Psoas muscle (tissue), 7 donors: ENCODE measurements at regions not wholly inside any gene's neighbourhood (a gene's known extent, or its start where the extent isn't known, plus 50 kb on each side); places are given as distances from the start of the nearest gene placed in this dataset.

ENCODE experiments used
- ATAC-seq, 4 donors: fragments of 200-7000 bp; cut with Tn5 transposase; one replicate each; pipeline ENCODE4 v1.9.1; 2020; ENCODE audit warnings: moderate library complexity in 3 of 4, mild to moderate bottlenecking in 2 of 4
- DNase-seq, 2 donors: peaks; one replicate each; pipeline ENCODE4 v3.0.0-alpha.2; 2020
- H3K27ac ChIP-seq: fragments of 200-600 bp; one replicate; pipeline ENCODE4 v1.8.0; 2022
- H3K27me3 ChIP-seq, 3 donors: fragments of 200-600 bp in 1 of 3; one replicate each; pipeline versions ENCODE4 v1.6.1 to v1.8.0; 2013 to 2022; ENCODE audit warnings: low read length in 2 of 3, mild to moderate bottlenecking in 2 of 3, moderate library complexity in 1 of 3; ENCODE audit not compliant: insufficient read depth in 3 of 3
- H3K36me3 ChIP-seq, 2 donors: fragments of 200-600 bp in 1 of 2; one replicate each; pipeline versions ENCODE4 v1.6.1 to v1.8.0; 2013 to 2022; ENCODE audit warnings: low read depth in 1 of 2, mild to moderate bottlenecking in 1 of 2, moderate library complexity in 1 of 2; ENCODE audit not compliant: insufficient read depth in 1 of 2
- H3K4me1 ChIP-seq: fragments of 200-600 bp; one replicate; pipeline ENCODE4 v1.8.0; 2022
- H3K4me3 ChIP-seq: fragments of 200-600 bp; one replicate; pipeline ENCODE4 v1.8.0; 2022; ENCODE audit warnings: mild to moderate bottlenecking
- H3K9me3 ChIP-seq: fragments of 200-600 bp; one replicate; pipeline ENCODE4 v1.8.0; 2022
- WGBS, 3 donors: extraction: QIAGEN DNeasy Blood & Tissue Kit; methylation state at CpG; one replicate each; pipeline versions ENCODE4 v1.1.6 to v1.1.7; 2013; 5-methylcytosine and 5-hydroxymethylcytosine counted together
- intact Hi-C, 2 donors: fragments of 100-400 bp; cut with DNase I; formaldehyde crosslinking; loops; one replicate each; pipeline versions ENCODE4 v1.11.0 to v1.14.2; 2022
- TF ChIP-seq, protein P1 (sequence below): fragments of 200-600 bp; IDR thresholded peaks from one replicate; pipeline ENCODE4 v1.8.0; 2022; ENCODE audit warnings: antibody characterized with exemption
- donor health status: healthy with polysubstance abuse.
- donor health status: DM: no; HTN: no; CAD: no; lungs with moderate emphysema.
- donor health status: Bipolar disorder and iron deficiency.
- donor health status: healthy.
- donor health status: DM: yes; HTN: yes; CAD: no.
- donor health status: DM: no; HTN: no; CAD: no.
- donor health status: DM: yes; HTN: yes; CAD: no.

DNA sequence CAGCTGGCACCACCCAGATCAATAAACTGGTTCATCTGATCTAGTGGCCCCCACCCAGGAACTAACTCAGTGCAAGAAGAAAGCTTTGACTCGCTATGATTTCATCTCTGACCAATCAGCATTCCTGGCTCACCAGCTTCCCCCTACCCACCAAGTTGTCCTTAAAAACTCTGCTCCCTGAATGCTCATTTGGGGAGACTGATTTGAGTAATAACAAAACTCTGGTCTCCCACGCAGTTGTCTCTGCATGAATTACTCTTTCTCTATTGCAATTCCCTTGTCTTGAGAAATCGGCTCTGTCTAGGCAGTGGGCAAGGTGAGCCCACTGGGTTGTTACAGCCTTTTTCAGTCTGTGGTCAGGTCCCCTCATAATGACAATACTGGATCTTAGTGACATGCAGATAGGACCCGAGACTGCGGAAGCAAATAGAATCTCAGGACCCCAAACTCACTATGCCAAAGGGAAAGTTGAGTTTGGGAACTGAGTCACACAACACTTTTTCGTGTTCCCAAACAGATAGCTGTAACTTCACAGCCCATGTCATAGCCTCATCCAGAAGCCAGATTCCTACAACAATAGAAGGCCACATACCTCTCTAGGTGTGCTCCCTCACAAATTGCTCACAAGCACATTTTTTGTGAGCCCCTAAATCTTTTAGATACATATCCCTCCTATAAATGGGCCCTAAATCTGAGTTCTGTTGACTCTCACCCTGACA lies 175.2 kb upstream of the RAI14 start:
- 78 to 87% (median 85%) methylated on average over 6 of the region's 6 CpGs for WGBS, 3 donors
- H3K4me1 ChIP-seq = no peaks in the 10 kb centered on the region
- H3K27me3 ChIP-seq = peaks cover 0 to 3% (median 0%) of the 10 kb centered on the region in 3 donors
- H3K27ac ChIP-seq = no peak overlapping the region
- H3K36me3 ChIP-seq = no peaks in the 10 kb centered on the region
- no peaks in the 10 kb centered on the region for H3K9me3 ChIP-seq
- no peak overlapping the region for H3K4me3 ChIP-seq
- intact Hi-C loops = loop anchor here (5.0 to 10.0 kb wide), 2 partner anchors 146 to 524 kb away; no protein-coding TSS in a partner anchor
- TF ChIP-seq, protein P1, sequence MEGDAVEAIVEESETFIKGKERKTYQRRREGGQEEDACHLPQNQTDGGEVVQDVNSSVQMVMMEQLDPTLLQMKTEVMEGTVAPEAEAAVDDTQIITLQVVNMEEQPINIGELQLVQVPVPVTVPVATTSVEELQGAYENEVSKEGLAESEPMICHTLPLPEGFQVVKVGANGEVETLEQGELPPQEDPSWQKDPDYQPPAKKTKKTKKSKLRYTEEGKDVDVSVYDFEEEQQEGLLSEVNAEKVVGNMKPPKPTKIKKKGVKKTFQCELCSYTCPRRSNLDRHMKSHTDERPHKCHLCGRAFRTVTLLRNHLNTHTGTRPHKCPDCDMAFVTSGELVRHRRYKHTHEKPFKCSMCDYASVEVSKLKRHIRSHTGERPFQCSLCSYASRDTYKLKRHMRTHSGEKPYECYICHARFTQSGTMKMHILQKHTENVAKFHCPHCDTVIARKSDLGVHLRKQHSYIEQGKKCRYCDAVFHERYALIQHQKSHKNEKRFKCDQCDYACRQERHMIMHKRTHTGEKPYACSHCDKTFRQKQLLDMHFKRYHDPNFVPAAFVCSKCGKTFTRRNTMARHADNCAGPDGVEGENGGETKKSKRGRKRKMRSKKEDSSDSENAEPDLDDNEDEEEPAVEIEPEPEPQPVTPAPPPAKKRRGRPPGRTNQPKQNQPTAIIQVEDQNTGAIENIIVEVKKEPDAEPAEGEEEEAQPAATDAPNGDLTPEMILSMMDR = no peak
- ATAC-seq (no peak), DNase-seq (no peak)

DNA sequence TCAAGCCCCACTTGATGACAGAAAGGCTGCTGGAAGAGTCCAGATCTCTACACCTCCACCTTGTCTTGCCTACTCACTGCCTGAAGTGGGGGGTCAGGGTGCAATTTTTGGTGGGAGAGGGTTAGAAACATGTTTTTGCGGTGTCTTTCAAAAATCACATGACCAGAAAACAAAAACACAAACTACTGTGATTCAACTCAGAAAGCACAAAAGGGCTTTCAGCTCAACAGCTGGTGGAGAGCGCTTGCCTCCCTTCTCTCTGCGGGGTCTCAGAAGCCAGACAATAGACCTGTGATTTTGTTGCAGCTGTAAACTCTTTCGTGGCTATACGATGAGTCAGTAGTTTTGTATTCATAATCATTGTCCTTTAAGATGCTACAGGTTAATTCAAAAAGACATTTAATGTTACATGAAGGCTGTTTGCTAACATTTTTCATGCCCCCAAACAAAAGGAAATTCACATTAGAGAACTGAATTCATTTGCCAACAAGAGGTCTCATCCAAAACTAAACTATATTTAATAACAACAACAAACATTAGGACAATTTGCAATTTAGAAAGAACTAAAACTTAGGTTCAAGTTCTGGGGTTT lies 172.6 kb upstream of the RAI14 start:
- Histone ChIP-seq H3K4me3 (no peak overlapping the region), H3K9me3 (no peaks in the 10 kb centered on the region), H3K4me1 (no peaks in the 10 kb centered on the region), H3K27ac (no peak overlapping the region), H3K36me3 (no peaks in the 10 kb centered on the region), H3K27me3 (peaks cover 0 to 3% (median 0%) of the 10 kb centered on the region in 3 donors)
- DNase-seq (no peak), ATAC-seq (no peak)
- intact Hi-C loops = loop anchor here (5.0 to 10.0 kb wide), 2 partner anchors 144 to 521 kb away; no protein-coding TSS in a partner anchor
- 26 to 33% (median 28%) methylated on average over 5 of the region's 5 CpGs for WGBS, 3 donors
- TF ChIP-seq, protein P1 = no peak

DNA sequence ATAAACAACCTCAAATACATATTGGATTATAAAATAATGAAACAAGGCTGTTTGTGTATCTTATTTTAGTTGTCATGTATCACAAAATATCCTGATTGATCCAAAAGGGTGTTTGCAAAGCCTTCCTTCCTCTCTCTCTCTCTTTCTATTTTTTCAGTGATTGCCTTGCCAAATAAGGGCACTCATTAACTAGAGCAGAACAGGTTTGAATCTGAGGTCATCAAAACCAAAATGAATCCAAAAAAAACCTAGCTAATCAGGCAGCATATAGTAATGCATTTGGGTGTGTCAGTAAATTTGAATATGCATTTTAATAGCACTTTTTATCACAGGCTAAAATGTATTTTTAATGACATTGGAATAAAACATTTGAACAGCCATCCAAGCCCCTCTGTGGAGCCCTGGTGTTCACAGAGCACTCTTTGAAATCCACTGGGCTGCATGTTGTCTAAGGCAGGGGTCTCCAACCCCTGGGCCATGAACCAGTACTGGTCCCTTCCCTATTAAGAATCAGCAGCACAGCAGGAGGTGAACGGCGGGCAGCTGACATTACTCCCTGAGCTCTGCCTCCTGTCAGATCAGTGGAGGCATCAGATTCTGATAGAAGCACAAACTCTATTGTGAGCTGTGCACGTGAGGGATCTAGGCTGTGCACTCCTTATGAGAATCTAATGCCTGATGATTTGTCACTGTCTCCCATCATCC lies 171.8 kb upstream of the RAI14 start:
- WGBS, 3 donors = 39 to 68% (median 53%) methylated on average over 3 of the region's 3 CpGs
- H3K27me3 ChIP-seq = peaks cover 0 to 3% (median 0%) of the 10 kb centered on the region in 3 donors
- DNase-seq = no peak
- no peaks in the 10 kb centered on the region for H3K4me1 ChIP-seq
- no peaks in the 10 kb centered on the region for H3K36me3 ChIP-seq
- TF ChIP-seq, protein P1 = no peak
- H3K9me3 ChIP-seq = no peaks in the 10 kb centered on the region
- ATAC-seq = no peak
- intact Hi-C loops = loop anchor here (5.0 to 10.0 kb wide), 2 partner anchors 143 to 520 kb away; no protein-coding TSS in a partner anchor
- H3K4me3 ChIP-seq = no peak overlapping the region
- no peak overlapping the region for H3K27ac ChIP-seq

DNA sequence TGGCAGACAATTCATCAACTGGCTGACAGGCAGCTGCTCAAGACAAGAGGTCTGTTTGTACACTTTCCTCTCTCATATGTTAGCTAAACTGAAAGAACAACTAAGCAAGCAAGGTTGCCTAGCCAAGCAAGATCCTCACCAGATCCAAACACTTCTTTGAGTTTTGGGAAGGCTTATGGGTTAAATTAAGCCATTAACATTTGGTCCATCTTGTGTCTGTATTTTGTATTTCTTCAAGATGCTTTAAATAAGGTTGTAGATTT lies 170.4 kb upstream of the RAI14 start:
- DNase-seq (no peak), ATAC-seq (no peak)
- Histone ChIP-seq H3K27me3 (peaks cover 0 to 3% (median 0%) of the 10 kb centered on the region in 3 donors), H3K36me3 (no peaks in the 10 kb centered on the region), H3K4me3 (no peak overlapping the region), H3K9me3 (no peaks in the 10 kb centered on the region), H3K27ac (no peak overlapping the region), H3K4me1 (no peaks in the 10 kb centered on the region)
- TF ChIP-seq, protein P1 = no peak
- intact Hi-C loops = loop anchor here (2.0 to 10.0 kb wide), 3 partner anchors 411 to 519 kb away; no protein-coding TSS in a partner anchor
